NCI-H524 treated with DMSO at 0.1 percent for 48 hours (cell line): ENCODE measurements at regions not wholly inside any gene's neighbourhood (a gene's known extent, or its start where the extent isn't known, plus 50 kb on each side); places are given as distances from the start of the nearest gene placed in this dataset.

ENCODE experiments used
- DNase-seq: peaks from one replicate; lab custom pipeline; 2025; lab: John Stamatoyannopoulos, UW

- DNase-seq, result no peak
Observed at GRCh38 chr1:218679988-218680748, 335.0 kb downstream of the TGFB2 start.

- DNase-seq, result no peak
Observed at GRCh38 chr1:218683242-218683641, 338.1 kb downstream of the TGFB2 start.

- no peak for DNase-seq
Observed at GRCh38 chr1:218686258-218686657, 341.1 kb downstream of the TGFB2 start.

GRCh38 chr1:218686761-218687160, 341.6 kb downstream of the TGFB2 start:
- no peak for DNase-seq

GRCh38 chr1:218692808-218693207, 347.7 kb downstream of the TGFB2 start:
- DNase-seq, result no peak

- no peak for DNase-seq
Observed at GRCh38 chr1:218693599-218693998, 348.5 kb downstream of the TGFB2 start.

- no peak for DNase-seq
Observed at GRCh38 chr1:218694085-218694484, 348.9 kb downstream of the TGFB2 start.

GRCh38 chr1:218694636-218695035, 349.5 kb downstream of the TGFB2 start:
- no peak for DNase-seq

GRCh38 chr1:218695525-218695924, 350.4 kb downstream of the TGFB2 start:
- DNase-seq, result no peak

- DNase-seq, result no peak
Observed at GRCh38 chr1:218698141-218698540, 353.0 kb downstream of the TGFB2 start.

GRCh38 chr1:218699421-218699820, 354.3 kb downstream of the TGFB2 start:
- DNase-seq, result no peak

- no peak for DNase-seq
Observed at GRCh38 chr1:218699865-218700264, 354.7 kb downstream of the TGFB2 start.

- DNase-seq, result no peak
Observed at GRCh38 chr1:218700666-218701065, 355.5 kb downstream of the TGFB2 start.

- no peak for DNase-seq
Observed at GRCh38 chr1:218701131-218701530, 356.0 kb downstream of the TGFB2 start.

GRCh38 chr1:218702775-218703174, 357.6 kb downstream of the TGFB2 start:
- no peak for DNase-seq

GRCh38 chr1:218703836-218704235, 358.7 kb downstream of the TGFB2 start:
- no peak for DNase-seq

GRCh38 chr1:218705391-218705790, 360.3 kb downstream of the TGFB2 start:
- no peak for DNase-seq

GRCh38 chr1:218705911-218706893, 361.1 kb downstream of the TGFB2 start:
- no peak for DNase-seq

- no peak for DNase-seq
Observed at GRCh38 chr1:218711001-218711400, 365.9 kb downstream of the TGFB2 start.

GRCh38 chr1:218711884-218712674, 366.9 kb downstream of the TGFB2 start:
- no peak for DNase-seq

GRCh38 chr1:218712677-218713076, 367.5 kb downstream of the TGFB2 start:
- DNase-seq, result no peak
